ENCODE measurements at regions not wholly inside any gene's neighbourhood (a gene's known extent, or its start where the extent isn't known, plus 50 kb on each side); places are given as distances from the start of the nearest gene placed in this dataset.

DNA sequence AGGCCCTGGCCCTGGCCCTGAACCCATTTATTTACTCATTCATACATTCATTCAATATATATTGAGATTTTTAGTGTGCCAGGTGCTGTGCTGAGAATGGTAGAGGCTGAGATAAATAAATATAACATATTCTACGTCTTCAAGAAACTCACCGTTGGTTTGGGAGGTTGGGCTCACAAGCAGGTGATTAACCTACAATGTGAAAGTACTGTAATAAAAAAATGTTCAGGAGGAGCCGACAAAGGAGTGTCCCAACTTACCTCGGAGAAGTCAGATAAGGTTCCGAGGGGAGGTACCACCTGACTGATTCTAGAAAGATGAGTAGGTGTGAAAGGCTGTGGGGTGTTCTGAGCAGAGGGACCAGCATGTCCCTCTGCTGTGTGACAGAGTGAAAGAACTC lies 479.6 kb upstream of the KLF4 start:
- DNase-seq = no peak

DNA sequence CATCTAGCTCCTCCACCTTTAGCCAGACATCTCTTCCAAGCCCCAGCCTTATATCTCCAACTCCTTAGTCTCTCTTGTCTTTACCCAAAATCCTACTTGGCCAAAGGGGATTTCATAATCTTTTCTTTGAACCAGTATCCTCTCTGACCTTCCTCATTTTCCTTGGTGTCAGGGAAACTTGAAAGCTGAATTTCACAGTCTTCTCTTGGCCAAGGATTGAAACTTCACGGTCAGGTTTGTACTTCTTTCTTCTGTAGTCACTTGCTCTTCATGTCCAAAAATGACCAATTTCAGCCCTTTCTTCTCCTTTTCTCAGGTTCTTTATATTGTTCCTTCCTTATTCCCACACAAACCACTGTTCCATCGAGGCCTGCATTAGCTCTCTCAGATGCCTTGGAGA lies 473.7 kb upstream of the KLF4 start:
- DNase-seq = no peak

DNA sequence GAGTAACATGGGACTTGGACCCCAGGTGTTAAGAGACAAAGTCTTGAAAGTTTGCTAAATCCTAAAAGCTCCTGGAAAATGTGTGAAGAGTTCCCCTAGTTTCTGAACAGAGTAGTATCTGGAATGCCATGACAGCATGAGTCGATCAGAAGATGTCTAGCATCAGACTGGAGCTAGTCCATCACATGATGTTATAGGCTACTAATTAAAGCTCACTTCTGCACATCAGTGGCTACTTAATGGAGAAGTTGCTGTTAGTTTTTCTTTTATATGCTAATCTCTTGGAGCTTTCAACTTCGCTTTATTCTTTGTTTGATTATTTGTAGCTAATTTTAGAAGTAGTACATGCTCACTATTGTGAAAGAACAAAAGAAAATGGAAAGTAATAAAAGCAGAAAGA lies 471.3 kb upstream of the KLF4 start:
- DNase-seq = no peak

DNA sequence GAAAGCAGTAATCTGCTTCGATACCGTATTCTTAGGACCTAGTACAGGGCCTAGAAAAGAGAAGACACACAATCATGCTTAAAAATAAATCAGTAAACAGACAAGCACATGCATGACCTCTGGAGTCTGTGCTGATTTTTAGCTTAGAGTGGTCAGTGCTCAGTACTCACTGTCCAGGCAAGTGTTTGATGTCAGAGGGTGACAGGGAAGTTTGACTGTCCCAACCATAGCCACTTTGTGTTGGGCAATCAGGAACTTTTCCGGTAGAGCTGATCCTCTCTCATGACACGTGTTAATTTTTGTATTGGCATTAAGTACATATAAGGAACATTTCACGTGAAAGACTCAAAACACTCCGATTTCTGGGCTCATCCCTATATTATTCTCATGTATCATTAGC lies 464.7 kb upstream of the KLF4 start:
- DNase-seq = no peak

DNA sequence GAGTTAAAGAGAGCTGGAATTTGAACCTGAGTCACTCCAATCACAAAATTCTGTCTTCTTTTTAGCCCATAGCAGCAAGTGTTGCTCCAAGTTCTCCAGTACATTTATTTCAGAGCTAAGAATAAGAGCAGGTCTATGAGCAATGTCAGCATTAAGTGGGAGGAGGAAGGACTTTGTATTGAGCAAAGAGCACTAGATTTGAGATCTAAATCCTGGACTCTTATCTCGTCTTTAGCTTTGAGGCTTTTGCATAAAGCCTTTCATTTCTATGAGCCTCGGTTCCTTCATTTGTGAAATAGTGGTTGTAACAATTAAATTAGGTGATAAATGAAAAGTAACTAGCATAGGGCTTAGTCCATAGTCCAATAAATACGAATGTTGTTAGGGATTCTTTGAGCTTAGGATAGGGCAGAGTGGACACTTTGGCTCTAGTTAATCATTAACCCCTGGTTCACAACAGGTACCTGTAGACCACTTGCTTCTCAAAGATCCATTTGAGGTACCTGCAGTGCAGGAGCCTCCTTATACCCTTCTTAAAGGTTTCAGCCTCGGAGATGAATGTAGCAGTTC lies 464.1 kb upstream of the KLF4 start:
- no peak for DNase-seq

DNA sequence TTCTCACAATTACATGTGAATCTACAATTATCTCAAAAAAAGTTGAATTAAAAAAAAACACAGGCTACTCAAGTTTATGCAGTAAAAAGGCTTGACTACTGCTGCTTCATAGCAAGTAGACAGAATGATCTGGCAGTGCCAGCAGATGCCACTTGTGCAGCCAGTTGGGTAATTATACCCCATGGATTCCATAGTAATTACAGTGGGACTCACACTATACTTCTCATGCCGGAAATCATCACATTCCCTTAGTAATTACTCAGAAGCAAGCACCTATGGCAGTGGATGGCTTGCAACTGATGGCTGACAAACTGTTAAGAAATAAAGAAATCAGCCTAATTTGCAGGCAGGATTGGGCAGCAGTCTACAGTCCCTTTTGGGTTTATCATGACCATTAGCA lies 463.2 kb upstream of the KLF4 start:
- DNase-seq = no peak

DNA sequence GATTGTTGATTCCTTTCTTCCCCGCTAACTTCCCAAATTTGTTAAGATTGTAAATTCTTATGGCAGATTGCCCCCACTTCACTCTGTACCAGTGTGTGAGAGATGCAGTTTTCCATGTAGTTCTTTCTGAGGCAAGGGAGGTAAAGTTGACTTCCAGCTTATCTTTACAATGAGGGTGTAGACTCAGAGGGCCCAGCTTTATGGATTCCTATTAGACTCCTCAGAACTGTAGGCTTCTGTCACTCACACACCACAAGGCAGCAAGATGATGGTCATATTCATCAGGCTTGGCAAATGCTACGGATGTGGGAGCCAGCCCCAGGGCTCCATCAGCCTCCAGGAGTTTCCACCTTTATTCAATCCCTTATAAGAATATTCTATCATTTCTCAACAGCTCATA lies 461.9 kb upstream of the KLF4 start:
- no peak for DNase-seq

DNA sequence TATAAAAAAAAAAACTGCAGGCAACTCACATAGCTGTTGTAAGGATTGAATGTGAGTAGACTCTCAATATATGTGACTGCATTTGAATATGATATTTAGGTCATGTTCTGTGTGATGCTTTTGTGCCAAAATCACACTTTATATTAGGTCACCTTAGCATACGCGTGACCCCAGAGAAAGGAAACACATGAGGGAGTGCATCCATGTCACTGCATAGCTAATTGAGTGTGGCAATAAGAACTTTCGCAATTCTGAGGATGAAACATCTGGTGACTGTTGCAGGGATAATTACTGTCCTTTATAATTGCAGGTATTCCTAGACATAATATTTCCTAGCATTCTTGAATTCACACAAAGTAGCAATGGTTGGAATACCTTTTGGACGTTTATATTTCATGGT lies 459.5 kb upstream of the KLF4 start:
- no peak for DNase-seq

DNA sequence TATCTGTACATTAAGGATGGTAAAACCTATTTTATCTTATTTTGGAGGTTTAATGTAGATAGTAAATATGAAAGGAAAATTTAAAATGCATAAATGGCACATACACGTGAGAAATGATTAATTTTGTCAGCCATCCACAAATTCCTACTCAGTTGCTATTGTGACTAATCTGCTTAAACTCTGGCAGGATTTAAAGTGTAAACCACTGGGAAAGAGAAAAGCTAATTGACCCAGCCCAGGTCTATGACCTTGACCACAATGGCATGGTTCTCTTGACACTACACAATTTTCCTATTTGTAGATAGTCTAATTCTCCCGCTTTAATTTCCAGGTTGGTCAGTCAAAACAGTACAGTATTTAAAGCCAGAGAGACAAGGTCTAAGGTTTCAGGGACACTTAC lies 459.0 kb upstream of the KLF4 start:
- no peak for DNase-seq

DNA sequence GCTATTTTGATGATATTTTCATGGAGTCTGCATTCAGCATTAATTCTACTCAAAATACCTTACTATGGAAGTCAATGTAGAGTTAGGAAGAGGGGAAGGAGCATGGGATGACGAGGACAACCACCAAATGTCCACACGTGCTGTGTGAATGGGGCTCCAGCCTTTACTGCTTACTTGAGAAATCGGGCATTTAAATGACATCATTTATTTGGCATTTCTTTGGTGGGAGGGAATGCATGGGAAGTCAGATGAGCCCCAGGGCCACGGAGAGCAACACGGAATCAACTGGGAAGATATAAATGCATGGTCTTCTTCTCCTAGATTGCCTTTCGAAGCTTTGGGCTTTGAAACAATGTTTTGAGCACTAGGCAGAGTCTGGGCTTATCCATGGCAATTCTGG lies 458.5 kb upstream of the KLF4 start:
- DNase-seq = no peak

DNA sequence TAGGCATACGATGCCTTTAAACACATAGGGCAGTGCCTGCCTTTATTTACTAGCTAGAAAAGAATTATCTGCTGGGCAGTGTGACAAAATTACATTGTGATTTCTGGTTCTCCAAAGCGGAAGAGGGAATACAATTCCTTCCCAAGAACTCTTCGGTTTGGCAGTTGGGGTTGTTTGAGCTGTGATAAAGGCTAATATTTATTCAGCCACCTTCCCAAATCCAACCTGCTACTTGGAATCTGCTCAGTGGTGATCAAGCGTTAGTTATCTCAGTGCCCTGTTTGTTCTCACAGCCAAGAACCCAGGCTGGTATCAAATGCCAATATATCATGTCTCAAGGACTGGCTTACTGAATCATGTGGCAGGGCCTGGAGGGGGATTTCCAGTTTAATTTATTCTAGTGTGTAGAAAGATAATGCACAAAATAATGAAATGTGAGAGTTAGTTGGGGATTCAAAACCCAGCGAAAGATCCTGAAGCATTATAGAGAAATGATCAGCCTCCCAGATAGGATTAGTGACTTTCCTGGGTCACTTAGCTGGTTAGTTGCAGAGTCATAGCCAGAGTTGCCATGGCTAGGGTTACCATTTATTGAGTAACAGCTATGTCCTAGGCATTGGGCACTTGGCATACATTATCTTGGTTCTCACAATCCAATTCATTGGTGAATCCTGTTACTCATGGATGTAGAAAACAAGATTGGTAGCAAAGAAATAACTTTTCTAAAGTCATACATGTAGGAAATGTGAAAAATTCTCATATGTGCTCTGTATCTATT lies 457.0 kb upstream of the KLF4 start:
- no peak for DNase-seq

DNA sequence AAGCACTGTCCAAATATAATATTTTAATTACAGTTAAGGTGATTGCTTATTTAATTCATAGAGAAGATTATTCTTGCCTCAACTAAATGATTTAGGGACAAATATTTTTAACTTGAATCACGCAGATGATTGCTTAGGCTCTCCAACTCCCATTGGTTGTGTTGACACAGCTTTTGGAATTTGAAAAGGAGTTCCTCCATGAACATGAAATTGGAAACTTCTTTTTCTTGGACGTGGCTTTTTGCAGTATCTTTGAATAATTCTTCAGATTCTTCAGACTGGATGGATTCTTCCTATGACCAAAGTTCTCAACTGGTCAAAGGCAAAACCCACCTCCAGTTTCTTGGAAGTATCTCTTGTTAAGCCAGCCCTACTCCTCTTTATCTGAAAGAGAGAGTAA lies 456.4 kb upstream of the KLF4 start:
- DNase-seq = no peak

DNA sequence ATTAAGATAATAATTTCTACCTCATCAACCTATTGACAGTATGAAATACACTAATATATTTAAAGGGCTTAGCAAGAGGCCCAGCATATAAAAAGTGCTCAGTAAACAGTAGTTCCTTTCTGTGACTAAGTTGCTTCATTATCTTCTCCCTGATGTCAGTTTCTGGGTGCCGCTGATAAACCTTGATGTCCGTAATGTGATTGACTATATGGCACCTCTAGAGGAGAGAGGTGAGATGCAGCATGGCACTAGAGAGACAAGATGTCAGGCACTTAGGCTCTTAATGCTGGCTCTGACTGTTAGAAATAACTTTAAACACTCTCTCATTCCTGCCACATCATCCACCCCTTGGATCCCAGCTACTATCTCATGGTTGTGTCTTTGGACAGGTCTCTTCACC lies 455.9 kb upstream of the KLF4 start:
- DNase-seq = no peak

DNA sequence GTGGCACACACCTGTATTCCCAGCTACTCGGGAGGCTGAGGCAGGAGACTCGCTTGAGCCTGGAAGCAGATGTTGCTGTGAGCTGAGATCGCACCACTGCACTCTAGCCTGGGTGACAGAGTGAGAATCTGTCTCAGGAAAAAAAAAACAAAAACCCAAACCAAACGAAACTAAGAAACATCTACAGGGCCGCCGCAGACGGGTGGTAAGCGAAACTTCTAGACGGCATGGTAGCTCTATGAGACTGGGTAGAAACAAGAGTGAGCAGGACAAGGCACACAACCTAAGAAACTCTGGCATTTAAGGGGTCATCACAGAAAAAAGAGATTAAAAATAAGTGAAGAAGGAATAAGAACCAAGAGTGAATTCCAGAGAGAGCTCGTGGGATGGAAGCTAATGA lies 454.8 kb upstream of the KLF4 start:
- DNase-seq = no peak

DNA sequence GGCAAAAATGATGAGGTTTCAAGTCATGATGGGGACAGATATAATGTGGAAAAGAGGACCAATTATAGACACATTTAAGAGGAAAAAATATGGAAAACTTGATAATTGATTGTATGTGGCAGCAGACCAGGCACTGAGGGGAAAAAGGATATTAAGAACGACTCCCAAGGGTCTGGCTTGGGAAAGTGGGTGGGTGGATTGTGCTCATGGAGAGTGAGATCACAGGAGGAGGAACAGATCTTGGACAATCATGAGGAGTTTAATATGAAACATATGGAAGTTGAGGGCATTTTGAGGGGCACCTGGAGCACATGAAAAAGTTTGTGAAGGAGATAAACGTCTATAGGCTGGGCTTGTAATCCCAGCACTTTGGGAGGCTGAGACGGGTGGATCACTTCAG lies 454.3 kb upstream of the KLF4 start:
- no peak for DNase-seq

DNA sequence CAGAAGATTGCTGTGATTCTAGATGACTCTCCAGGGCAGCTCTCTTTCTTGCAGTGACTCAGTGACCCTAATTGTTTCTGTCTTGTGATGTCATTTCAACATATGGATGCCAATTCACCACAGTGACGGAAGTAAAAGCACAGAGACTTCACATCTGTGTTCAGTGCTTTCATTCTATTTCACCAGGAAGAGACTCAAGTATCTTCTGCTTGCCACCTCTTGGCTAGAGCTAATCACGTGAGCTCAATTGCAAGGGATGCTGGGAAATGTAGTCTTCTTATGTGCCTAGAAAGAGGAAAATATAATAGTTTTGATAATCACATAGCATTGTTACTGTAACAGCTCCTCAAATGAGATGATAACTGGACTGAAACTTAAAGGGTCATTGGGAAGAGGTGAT lies 453.3 kb upstream of the KLF4 start:
- no peak for DNase-seq

DNA sequence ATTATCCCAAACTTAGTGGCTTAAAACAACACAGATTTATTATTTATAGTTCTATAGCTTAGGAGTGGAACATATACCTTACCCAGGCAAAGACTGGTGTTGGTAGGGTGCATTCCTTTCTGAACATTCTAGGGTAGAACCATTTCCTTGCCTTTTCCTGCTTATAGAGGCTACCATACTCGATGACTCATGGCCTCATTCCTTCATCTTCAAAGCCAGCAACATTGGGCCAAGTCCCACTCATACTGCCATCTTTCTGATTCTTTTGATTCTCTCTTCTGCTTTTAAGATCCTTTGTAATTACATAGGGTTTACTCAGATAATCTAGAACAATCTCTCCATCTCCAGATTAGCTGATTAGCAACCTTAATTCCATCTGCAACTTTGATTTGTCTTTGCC lies 452.7 kb upstream of the KLF4 start:
- no peak for DNase-seq

DNA sequence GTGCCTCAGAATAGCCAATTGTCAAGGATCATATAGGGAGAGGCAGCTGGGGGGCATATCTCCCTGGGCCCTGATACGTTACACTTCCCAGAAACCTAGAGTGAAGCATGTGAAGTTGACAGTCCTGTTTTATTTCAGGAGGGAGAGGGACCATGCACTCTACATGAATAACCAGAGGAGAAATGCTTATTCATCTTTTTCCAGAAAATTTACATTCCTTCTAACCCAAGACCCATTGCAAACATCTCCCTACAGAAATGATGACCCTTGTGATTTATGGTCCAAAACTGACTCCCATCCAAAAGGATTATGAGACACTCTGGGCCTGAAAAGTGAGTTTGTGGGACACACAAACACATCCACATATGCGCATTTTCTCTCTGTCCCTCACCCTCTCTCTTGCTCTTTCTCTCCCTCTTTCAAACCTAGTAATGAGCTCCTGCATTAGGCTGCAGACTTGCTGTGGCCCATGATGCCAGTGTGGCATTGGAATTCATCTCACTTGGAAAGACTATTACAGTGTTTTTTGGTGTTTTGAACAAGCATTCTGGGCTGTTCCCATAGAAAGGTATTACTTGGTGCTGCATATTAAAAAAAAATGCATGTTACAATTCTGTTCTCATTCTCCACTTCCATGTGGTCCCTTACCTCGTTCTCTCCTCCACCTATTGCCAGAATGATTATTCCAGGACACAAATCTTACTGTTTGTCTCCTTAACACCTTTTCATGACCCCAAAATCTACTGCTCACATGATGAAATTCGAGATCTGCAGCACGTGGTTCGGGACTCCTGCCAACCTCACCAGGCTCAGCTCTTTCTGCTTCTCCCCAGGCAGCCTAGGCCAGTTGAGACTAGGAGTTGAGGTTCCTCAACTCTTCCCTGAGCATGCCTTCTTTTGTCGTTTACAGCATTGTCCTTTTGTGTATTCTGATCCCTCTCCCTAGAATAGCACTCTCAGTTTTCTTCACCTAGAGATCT lies 451.3 kb upstream of the KLF4 start:
- DNase-seq = no peak

DNA sequence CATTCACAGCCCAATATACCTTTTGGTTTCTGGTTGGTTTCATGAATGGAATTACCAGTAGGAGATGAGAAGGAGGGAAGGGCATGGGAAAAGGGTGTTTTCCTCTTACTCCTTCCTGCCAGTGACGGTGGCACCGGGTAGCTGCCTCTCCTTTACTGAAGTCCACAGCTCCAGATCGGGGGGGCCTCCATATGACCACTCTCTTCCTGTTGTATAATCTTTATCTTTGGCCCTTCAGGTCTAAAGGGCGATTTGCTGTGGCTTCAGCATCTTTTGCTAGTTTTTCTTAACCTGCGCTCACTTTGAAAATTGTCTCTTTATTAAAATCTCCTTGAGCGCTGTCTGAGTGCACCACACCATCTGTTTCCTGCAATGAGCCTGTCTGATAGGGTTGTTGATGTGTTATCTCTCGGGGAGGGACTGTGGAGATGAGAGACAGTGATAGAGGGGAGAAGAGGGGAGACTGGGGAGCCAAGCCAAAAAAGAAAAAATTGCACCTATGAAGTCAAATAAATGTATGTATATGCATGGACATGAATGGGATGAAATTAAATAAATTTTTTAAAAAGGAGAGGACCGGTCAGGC lies 449.3 kb upstream of the KLF4 start:
- no peak for DNase-seq

DNA sequence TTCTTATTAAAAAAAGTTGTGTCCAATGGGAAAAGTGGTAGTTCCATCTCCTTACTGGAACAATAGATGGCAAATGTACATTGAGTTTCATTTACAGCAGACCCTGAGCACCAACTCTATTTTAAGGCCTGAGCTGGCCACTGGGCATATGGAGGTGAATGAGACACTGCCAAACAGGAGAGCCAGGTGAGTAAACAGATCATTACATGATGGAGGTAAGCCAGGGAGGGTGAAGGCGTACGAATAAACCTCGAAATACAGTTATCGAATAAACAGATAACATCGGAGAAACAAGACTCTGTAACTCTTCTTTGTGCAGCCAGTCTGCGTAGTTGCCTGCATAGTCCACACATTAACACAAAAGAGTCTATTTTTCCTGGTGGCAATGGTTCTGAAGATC lies 446.4 kb upstream of the KLF4 start:
- DNase-seq = no peak

DNA sequence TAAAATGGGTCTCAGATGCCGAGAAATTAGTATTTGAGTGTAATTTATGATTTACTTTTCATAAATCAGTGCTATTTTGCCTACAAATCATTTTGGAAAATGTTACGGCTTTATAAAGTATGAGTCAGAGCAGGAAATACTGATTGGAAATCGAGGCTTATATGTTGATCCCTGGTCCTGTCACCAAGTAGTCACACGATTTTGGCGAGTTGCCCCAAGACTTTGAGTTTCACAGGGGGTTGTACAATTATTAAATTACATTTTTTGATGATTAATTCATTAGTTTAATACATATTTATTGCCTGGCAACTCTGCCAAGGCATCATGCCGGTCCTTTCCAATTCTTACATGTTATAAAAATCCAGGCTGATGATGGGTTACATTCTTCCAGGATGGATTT lies 443.9 kb upstream of the KLF4 start:
- DNase-seq = no peak

DNA sequence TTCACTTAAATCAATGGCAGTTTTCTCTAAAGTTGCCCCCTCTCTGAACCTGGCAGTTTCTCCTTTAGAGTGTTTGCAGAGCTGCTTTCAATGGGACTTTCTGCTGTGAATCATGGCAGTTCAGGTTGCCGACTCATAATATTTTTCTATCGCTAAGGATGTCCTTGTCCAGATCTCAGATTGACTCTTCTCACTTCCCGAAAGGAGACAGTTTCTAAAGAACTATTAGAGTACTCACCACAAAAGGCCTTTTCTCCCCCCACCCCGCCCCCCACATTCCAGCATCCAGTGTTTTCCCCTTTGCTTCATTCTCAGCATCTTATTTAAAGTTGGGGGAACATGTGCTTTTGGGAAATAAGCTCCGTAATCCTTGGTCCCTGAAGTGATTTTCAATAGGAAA lies 443.5 kb upstream of the KLF4 start:
- DNase-seq = no peak

DNA sequence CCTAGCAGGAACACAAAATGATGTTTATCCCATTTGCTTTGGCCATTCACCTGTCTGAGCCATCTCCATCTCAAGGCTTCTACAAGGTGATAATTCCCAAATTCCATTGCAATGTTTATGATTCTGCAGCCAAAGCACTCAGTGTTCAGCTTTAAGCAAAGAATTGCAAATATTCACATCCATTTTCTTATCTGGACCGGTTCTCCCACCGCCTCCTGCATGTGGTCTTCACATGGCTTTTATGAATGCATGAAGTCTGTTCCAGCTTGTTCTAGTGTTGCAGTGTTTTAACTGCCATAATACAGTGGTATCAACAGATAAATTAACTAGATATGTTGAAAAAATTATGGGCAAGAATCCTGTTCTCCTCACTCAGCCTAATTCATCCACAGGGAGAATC lies 443.0 kb upstream of the KLF4 start:
- no peak for DNase-seq

DNA sequence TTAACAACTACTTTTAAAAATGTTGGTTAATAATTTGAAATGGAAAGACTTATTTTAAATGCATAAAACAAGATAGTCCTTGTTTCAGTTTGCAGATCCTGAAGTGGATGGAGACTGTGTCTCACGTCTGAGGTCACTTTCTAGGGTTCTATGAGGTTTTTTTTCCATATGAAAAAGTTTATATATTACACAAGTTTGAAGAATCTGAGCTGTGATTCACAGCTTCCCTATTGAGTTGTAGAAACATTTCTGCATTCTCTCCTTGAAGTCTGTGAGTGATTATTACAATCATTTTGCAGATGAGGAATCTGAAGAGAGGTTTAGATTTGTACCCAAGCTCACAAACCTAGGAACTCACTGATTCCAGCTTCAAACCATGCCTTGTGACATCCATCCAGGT lies 442.5 kb upstream of the KLF4 start:
- DNase-seq = no peak
